Endothelial cell of hepatic sinusoid (primary cell): ENCODE measurements at regions not wholly inside any gene's neighbourhood (a gene's known extent, or its start where the extent isn't known, plus 50 kb on each side); places are given as distances from the start of the nearest gene placed in this dataset.
"Not testable (repeated sequence)": the region's sequence is repeated elsewhere in the genome, so short reads cannot be mapped to it uniquely, and the experiment has no call there.

Experiments
- in situ Hi-C: cut with HindIII; loops from 2 replicates; pipeline ENCODE4 v1.10.0; 2017; ENCODE audit warnings: low sequenced_read_pairs

DNA sequence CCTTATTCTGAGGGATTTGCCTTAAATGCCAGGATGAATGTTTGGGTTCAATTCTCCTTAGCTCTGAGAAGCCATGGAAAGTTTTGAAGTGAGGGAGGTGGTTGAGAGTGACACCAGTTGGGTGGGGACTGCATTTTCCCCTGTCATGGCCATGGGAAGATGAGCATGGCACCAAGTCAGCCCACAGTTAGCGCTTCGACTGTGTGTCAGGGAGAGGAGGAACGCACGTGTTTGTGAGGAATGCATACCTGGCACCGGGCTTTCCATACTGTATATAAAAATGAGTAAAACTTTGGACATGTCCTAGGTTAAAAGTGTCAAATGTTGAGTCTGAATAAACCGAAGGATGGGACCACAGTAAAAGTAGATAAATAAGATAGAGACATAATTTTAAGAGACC, 187.5 kb upstream of the KL start:
- in situ Hi-C loops, result no loop called here

GRCh38 chr13:32829269-32829668, 187.0 kb upstream of the KL start:
- in situ Hi-C loops, result no loop called here

- in situ Hi-C loops, result no loop called here
Observed at GRCh38 chr13:32829676-32830335, 186.4 kb upstream of the KL start.

GRCh38 chr13:32830336-32831031, 185.7 kb upstream of the KL start:
- in situ Hi-C loops, result no loop called here

DNA sequence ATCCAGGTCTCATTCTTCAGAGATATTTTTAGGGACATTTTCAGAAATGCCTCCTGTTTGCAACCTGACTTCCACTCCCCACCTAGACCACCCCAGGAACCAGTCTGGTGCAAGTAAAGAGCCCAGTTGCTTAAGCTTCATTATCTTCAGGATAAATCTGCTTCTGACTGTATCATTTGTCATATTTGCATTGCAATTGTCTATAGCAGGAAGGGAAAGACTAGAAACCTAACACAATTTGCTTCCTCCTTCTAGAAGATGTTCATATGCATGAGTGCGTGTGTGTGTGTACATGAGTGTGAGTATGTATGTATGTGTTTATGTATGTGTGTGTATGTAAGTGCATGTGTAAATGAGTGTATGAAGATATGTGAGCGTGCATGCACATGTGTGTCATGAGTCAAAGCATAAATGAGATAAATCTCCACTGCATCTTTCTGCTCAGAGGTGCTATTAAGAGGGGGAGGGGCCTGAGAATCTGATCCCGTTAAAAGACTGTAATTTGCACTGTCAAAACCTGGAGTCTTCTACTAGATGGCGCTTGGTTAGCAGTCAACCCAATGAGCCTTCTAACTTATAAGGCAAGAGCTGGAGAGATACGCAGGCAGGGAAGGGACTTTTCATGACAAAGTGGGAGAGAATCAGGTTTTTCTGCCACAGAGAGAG, 178.8 kb upstream of the KL start:
- in situ Hi-C loops, result loop anchor here (5.0 kb wide), 1 partner anchor 45 kb away; no protein-coding TSS in a partner anchor

GRCh38 chr13:32837973-32838927, 178.0 kb upstream of the KL start:
- in situ Hi-C loops, result loop anchor here (5.0 kb wide), 1 partner anchor 44 kb away; no protein-coding TSS in a partner anchor

DNA sequence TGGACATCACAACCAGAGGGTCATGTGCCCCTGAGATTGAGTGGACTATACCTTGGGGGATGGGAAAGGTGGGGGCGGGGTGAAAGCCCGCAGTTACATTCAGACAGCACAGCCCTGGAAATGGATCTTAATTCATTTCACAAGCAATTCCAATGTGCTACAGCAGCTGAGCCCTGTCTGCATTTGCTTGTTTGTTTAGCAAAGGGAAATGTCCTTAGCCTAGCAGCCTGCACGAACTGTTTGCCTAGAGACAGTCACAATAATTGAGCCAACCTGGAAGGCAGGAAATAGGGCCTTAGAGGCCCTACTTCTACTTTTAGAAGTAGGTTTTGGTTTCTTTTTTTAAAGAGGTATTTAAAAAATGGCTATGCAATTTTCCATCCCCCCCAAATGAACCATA, 177.3 kb upstream of the KL start:
- in situ Hi-C loops, result loop anchor here (5.0 kb wide), 1 partner anchor 43 kb away; no protein-coding TSS in a partner anchor

DNA sequence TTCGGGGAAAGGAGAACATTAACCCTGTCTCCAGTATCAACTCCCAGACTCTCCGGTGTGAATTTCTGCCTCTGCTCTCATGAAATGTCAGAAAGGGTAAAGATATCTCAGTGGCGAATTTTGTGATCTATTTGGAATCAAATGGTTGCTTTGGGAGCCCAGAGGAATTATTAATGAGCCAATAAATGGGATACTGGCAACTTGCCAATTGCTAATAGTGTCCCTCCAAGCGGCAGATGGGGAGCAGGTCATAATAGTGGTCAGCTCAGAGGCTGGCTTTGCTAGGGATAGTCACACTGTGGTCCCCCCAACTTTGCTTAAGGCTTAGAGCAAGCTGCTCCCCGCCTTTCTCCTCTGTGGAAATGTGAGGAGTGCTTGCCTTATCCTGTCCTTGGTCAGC, 176.1 kb upstream of the KL start:
- in situ Hi-C loops, result no loop called here

DNA sequence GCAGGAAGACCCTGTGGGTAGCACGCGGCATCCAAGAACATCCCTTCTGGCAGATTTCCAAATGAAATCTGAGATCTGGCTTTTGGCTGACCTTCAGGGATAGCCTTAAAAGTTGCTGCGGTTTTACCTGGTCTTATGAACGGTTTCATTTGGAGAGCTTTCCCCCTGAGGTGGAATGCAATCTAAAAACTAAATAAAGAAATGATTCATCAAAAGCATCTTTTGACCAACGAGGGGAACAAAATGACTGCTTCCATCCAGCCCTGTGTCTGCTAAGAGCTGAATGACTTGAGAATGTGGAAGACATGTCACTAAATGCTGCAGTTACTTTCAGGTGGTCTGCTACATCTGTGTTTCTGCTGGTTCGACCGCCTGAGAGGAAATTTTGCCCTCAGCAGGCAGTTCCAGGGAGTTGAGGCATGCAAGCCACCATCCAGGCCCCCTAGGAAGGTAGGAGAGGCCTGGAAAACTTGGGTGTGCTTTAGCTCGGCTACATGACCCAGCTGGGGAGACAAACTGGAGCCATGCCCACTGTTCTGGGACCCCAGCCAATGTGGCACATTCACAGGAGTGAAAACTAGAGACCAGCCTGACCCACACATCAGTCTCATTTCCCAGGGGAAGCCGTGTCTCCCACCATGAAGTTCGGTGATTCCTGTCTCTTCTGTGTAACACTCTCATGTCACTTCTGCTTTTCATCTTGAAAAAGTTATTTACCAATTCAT, 175.1 kb upstream of the KL start:
- in situ Hi-C loops, result no loop called here

GRCh38 chr13:32845952-32846950, 170.0 kb upstream of the KL start:
- in situ Hi-C loops, result no loop called here

- in situ Hi-C loops, result not testable (repeated sequence)
Observed at GRCh38 chr13:32847976-32848375, 168.2 kb upstream of the KL start.

DNA sequence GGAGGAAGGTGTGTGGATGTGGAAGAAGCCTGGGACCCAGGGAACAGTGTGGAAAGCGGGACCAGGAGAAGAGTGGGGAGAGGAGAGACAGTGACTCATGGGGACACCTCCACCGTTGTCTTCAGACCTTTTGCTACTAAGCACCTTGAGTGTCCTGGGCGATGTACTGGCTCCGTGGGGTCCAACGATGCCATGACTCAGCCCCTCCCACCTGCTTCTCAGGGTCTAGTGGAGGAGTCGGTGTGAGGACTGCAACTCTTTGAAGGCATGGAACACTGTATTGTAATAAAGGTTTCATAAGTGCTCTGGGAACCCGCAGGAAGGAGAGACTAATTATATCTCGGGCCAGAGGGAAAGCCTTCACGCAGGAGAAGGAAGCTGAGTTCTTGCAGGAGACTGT, 166.9 kb upstream of the KL start:
- in situ Hi-C loops, result no loop called here

DNA sequence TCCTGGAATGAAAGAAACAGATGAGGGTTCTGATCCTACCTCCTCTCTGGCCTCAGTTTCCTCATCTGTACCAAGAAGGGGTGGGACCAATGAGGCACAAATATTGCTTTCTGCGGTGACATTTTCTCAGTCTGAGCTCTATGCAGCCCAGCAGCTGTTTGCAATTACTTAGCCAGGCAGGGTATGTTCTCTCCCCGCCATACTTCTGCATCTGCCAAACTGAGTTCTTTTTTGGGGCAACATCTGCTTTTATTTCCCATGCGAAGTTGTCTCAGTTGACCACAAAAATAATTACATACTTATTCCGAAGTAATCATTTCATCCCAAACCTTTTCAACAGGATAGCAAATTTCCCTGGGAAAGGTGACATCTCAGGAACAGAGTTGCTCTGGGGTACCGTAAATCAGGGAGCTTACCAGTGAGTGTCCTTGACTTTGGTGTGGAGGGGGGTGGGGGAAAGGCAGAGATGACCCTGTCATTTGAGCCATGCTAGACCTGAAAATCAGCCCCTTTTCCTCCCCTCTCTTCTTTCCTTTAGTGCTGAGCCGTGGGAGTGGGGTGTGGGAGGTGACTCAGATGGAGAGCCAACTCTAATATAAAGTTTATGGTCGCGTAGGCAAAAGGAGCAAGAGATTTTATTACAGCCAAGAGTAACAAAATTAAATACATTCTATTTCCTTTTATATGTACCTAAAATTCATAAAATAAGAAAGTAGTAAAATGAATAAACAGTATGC, 165.7 kb upstream of the KL start:
- in situ Hi-C loops, result no loop called here

GRCh38 chr13:32851083-32852069, 164.8 kb upstream of the KL start:
- in situ Hi-C loops, result no loop called here

DNA sequence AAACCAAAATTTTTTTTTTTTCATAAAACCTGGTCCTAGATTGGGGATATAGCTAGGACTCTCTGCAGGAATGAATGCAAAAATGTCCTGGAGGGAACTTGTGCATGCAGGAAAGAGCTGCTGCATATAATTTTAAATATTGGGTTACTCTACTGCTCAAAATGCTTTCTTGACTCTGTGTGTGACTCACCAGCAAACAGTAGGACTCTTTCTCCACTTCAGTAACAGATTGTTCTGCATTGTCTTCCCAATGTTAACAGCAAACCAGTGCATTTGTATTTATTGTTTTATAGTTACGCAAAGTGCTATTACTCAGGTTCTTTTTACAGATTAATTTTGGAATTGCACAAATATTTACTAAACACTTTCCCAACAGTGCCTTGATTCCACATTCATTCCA, 163.7 kb upstream of the KL start:
- in situ Hi-C loops, result no loop called here

DNA sequence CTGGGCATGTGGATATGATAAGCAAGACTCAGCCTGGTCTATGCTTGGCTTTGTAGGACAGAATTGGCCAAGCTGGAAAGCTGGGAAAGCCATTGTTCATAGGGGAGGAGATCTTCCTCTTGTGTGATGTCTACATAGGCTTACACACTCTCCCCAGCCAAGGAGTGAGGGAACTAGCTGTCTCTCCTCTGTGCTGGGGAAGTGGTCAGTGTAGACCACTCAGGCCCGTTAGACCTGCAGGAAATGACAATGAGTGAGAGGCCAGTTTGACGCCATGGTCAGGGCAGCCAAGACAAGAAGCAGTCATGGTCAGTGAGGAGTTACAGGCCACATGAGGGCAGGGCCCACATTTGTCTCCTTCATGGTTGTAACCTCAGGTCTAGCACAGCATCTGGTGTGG, 159.1 kb upstream of the KL start:
- in situ Hi-C loops, result no loop called here

DNA sequence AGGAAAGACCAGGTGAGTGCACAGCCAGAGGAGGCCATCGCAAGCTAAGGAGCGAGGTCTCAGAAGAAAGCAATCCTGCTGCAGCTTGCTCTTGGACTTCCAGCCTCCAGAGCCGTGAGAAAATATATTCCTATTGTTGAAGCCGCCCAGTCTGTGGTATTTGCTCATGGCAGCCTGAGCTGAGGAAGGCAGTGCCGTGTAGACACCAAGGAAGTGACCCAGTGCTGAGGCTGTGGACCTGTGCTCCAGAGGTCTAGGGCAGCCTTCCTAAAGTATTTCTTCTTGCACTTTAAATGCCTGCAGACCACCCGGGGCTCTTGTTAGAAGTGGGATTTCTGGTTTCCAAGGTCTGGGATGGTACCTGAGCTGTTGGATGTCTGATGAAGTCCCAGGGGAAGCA, 158.5 kb upstream of the KL start:
- in situ Hi-C loops, result no loop called here
